Lung (tissue), 11 donors: ENCODE measurements at regions not wholly inside any gene's neighbourhood (a gene's known extent, or its start where the extent isn't known, plus 50 kb on each side); places are given as distances from the start of the nearest gene placed in this dataset.

ENCODE experiments used
- ATAC-seq: fragments of 200-7000 bp; cut with Tn5 transposase; one replicate; pipeline ENCODE4 v1.9.1; 2020; ENCODE audit warnings: moderate number of reproducible peaks; ENCODE audit not compliant: insufficient read depth, low FRiP score
- DNase-seq, 3 donors: peaks; one replicate each; pipeline ENCODE4 v3.0.0-alpha.2; 2013 to 2017
- H3K27ac ChIP-seq, 2 donors: one replicate each; pipeline ENCODE4 v1.5.1; 2013; ENCODE audit warnings: mild to moderate bottlenecking in 2 of 2, moderate library complexity in 2 of 2, control low read depth in 1 of 2, inconsistent platforms in 1 of 2, low read depth in 1 of 2, low read length in 1 of 2
- H3K27me3 ChIP-seq, 3 donors: one replicate each; pipeline ENCODE4 v1.5.1; 2013; ENCODE audit warnings: low read length in 2 of 3; ENCODE audit not compliant: control insufficient read depth in 3 of 3, insufficient read depth in 3 of 3
- H3K36me3 ChIP-seq, 4 donors: one replicate each; pipeline ENCODE4 v1.5.1; 2013; ENCODE audit warnings: low read length in 4 of 4, mild to moderate bottlenecking in 1 of 4, moderate library complexity in 1 of 4; ENCODE audit not compliant: control insufficient read depth in 4 of 4, insufficient read depth in 4 of 4
- H3K4me1 ChIP-seq, 5 donors: one replicate each; pipeline ENCODE4 v1.5.1; 2013; ENCODE audit warnings: low read length in 5 of 5, mild to moderate bottlenecking in 2 of 5, moderate library complexity in 1 of 5; ENCODE audit not compliant: control insufficient read depth in 5 of 5, insufficient read depth in 5 of 5
- H3K4me3 ChIP-seq: one replicate; pipeline ENCODE4 v1.5.1; 2013; ENCODE audit warnings: mild to moderate bottlenecking, control low read depth, moderate library complexity
- H3K9ac ChIP-seq, 2 donors: one replicate each; pipeline ENCODE4 v1.5.1; 2013; ENCODE audit warnings: low read length in 2 of 2, control low read depth in 1 of 2; ENCODE audit not compliant: insufficient read depth in 1 of 2
- H3K9me3 ChIP-seq, 4 donors: one replicate each; pipeline ENCODE4 v1.5.1; 2013; ENCODE audit warnings: low read length in 3 of 4, mild to moderate bottlenecking in 1 of 4, moderate library complexity in 1 of 4; ENCODE audit not compliant: control insufficient read depth in 4 of 4, insufficient read depth in 3 of 4
- WGBS, 2 donors: extraction: QIAGEN DNeasy Blood & Tissue Kit; methylation state at CpG; one replicate each; pipeline ENCODE4 v1.1.7; 2013; 5-methylcytosine and 5-hydroxymethylcytosine counted together
- TF ChIP-seq, protein P1 (sequence below): IDR thresholded peaks from 2 replicates; pipeline ENCODE4 v1.5.1; 2012; ENCODE audit warnings: mild to moderate bottlenecking; ENCODE audit errors: control extremely low read depth, extremely low read depth
- donor health status: control.
- donor health status: control.
- donor health status: Bipolar disorder and iron deficiency.
- donor health status: healthy.
- donor health status: DM: yes; HTN: yes; CAD: no.

DNA sequence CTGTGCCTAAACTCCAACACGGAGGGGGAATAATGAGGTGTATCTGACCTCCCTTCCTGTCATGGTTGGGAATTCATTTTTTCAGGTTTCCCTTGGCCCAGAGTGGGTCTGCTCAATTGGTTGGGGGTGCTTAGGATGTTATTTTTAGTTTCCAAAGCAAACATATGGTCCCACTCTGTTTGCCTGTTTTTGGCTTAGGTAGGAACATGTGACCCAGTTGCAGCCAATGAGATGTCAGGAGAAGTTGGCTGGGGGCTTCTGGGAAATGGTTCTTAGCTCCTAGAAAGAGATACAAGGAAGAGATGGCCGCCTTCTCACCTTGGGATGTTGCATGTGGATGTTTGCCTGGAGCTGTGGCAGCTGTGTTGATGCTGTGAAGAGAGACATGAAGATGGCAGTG lies 147.9 kb upstream of the RFLNA start:
- TF ChIP-seq, protein P1, sequence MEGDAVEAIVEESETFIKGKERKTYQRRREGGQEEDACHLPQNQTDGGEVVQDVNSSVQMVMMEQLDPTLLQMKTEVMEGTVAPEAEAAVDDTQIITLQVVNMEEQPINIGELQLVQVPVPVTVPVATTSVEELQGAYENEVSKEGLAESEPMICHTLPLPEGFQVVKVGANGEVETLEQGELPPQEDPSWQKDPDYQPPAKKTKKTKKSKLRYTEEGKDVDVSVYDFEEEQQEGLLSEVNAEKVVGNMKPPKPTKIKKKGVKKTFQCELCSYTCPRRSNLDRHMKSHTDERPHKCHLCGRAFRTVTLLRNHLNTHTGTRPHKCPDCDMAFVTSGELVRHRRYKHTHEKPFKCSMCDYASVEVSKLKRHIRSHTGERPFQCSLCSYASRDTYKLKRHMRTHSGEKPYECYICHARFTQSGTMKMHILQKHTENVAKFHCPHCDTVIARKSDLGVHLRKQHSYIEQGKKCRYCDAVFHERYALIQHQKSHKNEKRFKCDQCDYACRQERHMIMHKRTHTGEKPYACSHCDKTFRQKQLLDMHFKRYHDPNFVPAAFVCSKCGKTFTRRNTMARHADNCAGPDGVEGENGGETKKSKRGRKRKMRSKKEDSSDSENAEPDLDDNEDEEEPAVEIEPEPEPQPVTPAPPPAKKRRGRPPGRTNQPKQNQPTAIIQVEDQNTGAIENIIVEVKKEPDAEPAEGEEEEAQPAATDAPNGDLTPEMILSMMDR = no peak
- 89 to 94% methylated on average over 2 of the region's 2 CpGs for WGBS, 2 donors
- no peaks in the 10 kb centered on the region for H3K36me3 ChIP-seq
- no peak overlapping the region for H3K27ac ChIP-seq
- DNase-seq (no peak), ATAC-seq (no peak)
- H3K4me1 ChIP-seq = peaks cover 0 to 27% (median 6%) of the 10 kb centered on the region in 5 donors
- no peak overlapping the region for H3K4me3 ChIP-seq
- no peaks in the 10 kb centered on the region for H3K27me3 ChIP-seq
- no peak overlapping the region for H3K9ac ChIP-seq
- peaks cover 0 to 8% (median 2%) of the 10 kb centered on the region in 4 donors for H3K9me3 ChIP-seq

DNA sequence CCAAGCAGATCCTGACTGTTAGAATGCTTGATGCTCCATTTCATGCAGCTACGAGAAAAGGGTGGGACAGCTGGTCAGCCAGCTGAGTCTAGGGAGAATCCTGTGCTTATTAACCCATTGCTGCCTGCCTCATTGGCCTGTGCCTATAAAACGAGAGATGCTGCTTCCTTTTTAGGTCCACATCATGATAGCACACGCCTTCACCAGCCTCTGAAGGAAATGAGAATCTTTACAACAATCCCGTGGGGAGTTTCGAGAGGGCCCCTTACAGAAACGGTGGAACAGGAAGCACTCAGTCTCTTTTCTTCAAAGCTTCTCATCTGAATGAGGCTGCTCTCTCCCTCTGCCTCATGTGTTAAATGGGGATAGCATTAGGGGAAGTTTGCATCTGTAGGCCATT lies 147.3 kb upstream of the RFLNA start:
- Histone ChIP-seq H3K4me1 (peaks cover 0 to 28% (median 6%) of the 10 kb centered on the region in 5 donors), H3K4me3 (no peak overlapping the region), H3K36me3 (no peaks in the 10 kb centered on the region), H3K9me3 (peaks cover 0 to 3% (median under 1%) of the 10 kb centered on the region in 4 donors), H3K27ac (no peak overlapping the region), H3K9ac (no peak overlapping the region), H3K27me3 (no peaks in the 10 kb centered on the region)
- DNase-seq (peak in 2 of 3 donors; percentile 39 to 54), ATAC-seq (no peak)
- 38 to 51% methylated on average over 6 of the region's 6 CpGs for WGBS, 2 donors
- TF ChIP-seq, protein P1 = no peak

DNA sequence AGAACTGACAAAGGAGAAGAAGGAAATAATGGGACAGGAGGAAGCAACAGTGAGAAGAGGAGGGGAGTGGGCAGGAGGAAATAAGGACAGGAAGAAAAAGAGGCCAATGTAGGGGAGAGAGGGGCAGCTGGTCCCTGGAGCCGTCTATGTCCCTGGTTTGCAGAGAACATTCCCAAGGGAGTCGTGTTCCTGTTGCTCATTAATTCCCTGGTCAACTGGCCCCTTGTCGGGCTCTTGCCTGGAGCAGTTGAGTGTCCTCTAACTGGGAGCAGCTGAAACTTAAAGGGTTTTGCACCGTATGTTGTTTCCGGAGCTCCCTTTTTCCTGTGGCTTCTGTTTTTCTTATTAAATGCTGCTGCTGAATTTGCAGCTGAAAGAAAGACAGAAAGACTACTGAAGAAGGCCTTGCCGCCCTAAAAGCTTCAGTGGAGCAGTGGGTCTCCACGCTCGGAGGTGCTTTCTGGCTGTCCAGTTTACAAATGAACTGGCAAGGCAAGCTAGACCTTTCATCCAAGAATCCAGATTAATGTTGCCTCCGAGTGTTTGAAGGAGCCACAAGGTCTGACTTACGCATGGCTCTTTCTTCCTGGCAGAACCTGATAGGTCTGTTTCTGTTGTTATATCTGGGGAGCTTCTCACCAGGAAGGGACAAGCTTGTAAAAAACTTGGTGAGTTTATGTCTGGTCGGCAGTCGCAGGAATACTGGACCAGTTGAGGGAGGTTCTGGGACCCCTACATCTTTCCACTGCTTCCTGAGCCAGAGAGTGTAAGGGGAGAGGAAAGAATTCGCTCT lies 146.2 kb upstream of the RFLNA start:
- Histone ChIP-seq H3K9me3 (no peaks in the 10 kb centered on the region), H3K27me3 (no peaks in the 10 kb centered on the region), H3K9ac (no peak overlapping the region), H3K4me1 (peaks cover 0 to 29% (median 6%) of the 10 kb centered on the region in 5 donors), H3K36me3 (no peaks in the 10 kb centered on the region), H3K4me3 (no peak overlapping the region), H3K27ac (no peak overlapping the region)
- TF ChIP-seq, protein P1 = no peak
- 71 to 85% methylated on average over 13 of the region's 13 CpGs for WGBS, 2 donors
- DNase-seq (peak in 1 of 3 donors; percentile 26), ATAC-seq (no peak)

DNA sequence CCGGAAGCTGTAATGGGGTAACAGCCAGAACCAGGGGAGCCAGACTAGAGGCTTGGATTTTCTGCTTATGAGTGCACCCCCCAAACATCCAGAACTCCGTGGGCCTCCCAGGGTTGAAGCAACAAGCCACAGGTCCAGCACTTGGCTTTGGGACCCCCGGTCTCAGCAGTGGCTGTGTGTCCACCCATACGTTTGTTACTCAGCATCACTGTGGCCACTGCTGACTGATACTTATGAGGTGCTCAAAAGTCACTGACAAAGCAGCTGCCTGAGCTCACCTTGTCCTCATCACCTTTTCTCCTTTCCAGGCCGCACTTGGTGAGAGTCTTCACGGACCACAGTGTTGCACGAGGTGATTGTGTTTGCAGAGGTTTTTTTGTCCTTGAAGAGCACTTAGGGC lies 145.6 kb upstream of the RFLNA start:
- Histone ChIP-seq H3K36me3 (no peaks in the 10 kb centered on the region), H3K9me3 (no peaks in the 10 kb centered on the region), H3K9ac (no peak overlapping the region), H3K4me1 (peaks cover 0 to 24% (median 6%) of the 10 kb centered on the region in 5 donors), H3K27ac (no peak overlapping the region), H3K4me3 (no peak overlapping the region), H3K27me3 (no peaks in the 10 kb centered on the region)
- TF ChIP-seq, protein P1 = no peak
- ATAC-seq (no peak), DNase-seq (no peak)
- 79 to 98% methylated on average over 7 of the region's 7 CpGs for WGBS, 2 donors
